ENCODE measurements at regions not wholly inside any gene's neighbourhood (a gene's known extent, or its start where the extent isn't known, plus 50 kb on each side); places are given as distances from the start of the nearest gene placed in this dataset.
A peak's percentile ranks its signal among the peaks of the same experiment; 100 is the strongest.

- no peak for DNase-seq
These were observed 76.9 kb downstream of the RHOB start for GRCh38 chr2:20523799-20524187.

DNA sequence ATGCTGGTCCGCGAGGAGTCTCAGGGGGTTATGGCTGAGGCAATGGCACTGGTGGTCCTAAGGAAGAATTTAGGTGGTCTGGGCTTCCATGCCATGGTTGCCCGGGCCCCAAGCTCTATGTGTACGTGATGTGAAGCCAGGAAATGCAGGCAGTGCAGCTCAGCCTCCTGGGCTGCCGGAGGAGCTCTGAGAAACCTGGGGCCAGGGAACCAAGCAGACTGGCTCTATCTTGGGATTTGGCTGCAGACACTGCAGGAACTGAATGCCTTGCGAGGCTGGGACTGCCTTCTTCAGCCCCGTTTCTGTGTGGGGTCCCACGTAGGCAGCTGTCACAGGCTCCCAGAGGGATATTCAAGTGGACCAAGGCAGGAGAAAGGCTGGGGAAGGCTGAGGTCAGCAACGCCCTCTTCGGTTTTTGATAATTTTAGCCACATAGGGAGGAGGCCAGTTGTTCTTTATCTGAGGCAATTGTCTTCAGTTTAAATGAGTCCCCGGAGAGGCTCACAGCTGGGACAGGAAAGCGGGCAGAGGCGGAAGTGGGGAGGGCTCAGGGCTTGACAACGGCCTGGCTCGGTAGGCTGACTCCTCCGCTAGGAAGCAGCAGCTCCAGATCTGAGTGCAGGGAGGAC lies 77.7 kb downstream of the RHOB start:
- DNase-seq = peak; percentile 55

DNA sequence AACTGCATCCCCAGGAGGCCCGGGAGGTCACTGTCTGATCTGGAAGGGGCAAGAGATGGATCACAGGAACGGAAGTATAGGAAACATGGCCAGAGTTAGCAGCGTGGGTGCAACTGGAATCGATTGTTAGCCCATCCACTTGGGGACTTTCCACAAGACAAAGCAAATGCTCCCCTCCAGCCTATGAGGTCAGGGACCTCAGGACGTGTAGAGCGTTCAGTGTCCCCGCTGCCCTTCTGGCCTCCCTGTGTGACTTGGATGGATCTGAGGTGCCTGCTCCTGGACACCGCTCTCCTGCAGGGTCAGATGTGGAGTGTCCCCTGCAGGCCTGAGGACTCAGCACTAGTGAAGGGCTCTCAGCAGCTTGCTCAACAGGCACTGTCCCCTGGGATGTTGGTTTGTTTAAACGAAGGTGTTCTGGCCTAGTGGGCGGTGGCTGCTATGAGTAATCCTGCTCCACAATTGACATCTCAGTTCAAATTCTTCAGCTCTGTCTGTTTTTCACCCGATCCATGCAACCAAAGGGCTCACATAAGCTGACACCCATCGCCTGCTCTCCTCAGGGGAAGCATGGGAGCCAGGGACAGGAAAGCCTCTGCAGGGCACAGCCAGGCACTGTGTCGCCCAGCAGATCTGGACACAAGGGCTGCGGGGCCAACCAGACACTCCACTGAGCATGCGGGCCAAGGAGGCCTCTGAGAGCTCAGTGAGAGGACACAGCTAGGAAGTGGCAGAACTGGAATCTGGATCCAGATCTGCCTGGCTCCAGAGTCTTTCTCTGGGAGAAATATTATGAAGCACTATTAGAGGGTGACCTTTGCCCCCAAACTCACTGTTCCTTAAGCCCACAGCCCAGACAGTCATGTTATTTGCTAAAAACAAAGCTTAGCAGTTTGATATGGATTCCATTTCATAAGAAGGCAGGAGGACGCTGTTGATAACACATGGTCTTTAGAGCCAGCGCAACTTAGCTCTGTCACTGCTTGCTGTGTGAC lies 78.5 kb downstream of the RHOB start:
- DNase-seq = no peak

DNA sequence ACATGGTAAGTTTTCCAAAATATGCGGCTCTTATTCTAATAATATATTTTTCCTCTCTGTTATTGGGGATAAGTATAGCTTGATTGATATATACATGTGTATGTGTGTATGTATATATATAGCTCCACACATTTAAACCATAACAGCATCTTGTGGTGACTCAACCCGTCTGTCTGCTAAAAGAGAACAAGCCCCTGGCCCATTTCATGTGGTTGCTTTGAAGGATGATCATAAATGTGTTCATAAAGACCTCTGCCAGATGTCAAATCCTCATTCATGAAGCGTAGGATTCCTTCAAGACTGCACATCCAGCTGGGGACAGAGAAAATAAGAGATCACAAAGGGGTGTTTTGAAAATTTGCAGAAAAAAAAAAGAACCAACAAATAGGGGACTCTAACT lies 79.3 kb downstream of the RHOB start:
- no peak for DNase-seq

- DNase-seq = no peak
These were observed 79.8 kb downstream of the RHOB start for GRCh38 chr2:20526708-20527107.

GRCh38 chr2:20528713-20529112 lies 81.8 kb downstream of the RHOB start:
- no peak for DNase-seq

DNA sequence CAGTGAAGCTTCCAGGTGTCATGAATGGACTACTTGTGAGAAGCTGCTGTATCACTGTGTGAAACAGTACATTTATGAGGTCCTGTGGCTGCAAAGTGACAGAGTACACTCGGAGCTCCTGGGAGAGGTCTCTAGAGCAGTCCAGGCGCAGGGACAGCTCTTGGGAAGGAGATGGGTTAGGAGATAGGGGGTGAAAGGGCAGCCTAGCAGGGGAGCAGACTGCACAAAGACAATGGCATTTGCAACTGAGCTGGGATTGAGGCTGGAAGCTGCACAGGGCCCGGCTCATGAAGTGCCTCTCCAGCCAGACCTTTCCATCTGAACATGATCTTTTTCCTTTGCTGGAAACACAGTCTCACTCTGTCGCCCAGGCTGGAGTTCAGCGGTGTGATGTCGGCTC lies 83.6 kb downstream of the RHOB start:
- DNase-seq = no peak

GRCh38 chr2:20531633-20532262 lies 84.9 kb downstream of the RHOB start:
- DNase-seq = no peak

- no peak for DNase-seq
These were observed 86.0 kb downstream of the RHOB start for GRCh38 chr2:20532634-20533437.

DNA sequence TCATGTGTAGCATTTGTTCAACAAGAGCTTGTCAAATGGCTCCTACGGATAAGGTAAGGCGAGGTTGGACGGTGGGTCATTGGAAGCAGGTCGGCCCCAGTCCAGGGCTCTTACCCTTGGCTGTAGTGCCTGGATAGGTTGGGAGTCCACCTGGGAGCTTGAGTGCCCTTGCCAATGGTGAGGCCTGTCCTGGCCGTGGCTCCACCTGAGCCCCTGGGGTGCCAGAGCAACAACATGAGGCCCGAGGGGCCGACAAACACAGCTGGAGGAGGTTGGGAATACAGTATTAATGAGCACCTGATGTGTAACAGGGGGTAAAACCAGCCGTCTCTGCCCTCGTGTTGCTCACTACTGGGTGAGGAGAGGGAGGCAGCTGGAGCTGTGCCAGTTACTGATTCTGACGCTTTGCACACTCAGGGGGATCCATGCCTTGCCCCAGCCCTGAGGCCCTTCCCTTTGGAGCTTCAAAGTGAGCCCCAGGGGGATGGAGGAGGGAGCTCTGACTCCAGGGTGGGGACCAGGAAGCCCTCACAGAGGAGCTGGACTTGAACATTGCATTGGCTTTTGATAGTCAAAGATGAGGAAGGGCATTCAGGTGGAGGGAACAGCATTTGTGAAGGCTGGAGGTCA lies 87.2 kb downstream of the RHOB start:
- no peak for DNase-seq

GRCh38 chr2:20534913-20535801 lies 88.3 kb downstream of the RHOB start:
- DNase-seq = no peak

- no peak for DNase-seq
These were observed 89.9 kb downstream of the RHOB start for GRCh38 chr2:20536619-20537422.

GRCh38 chr2:20537423-20538307 lies 90.8 kb downstream of the RHOB start:
- DNase-seq = no peak

DNA sequence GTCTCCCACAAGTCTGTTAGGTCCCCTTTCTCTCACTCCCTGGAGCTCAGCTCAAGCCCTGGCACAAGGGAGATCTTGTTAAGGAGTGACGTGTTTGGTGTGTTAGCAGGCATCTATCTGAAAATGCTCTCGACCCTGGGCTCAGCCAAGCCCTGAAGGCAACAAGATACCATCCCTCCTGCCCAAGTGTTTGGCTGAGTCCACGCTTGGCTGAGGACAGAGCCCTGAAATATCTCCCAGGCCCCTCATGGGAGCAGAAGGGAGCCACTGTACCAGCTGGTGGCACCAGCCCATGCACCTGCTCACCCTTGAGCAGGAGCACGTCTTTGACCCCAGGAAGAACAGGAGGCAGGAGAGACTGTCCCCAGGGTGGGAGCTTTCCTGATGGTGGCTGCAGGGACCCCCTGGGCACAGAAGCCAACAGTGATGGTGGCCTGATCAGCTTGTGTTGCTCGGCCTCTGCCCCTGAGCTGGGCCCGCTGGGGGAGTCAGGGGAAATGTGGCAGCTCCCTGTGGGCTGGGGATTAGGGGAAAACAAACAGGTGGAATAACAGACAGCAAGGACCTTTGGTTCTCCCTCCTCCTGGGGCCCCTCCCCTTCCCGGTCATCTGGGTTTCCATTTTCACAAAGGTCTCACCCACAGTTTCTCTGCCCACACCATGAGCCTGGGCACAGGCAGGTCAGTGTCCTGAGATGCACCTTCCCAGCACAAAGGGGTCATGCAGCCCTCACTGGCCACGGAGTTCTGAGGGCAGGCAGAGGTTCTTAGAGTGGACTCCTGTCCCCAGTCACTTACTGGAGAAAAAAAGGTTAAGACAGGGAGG lies 91.6 kb downstream of the RHOB start:
- DNase-seq = no peak

- no peak for DNase-seq
These were observed 92.4 kb downstream of the RHOB start for GRCh38 chr2:20539133-20539719.

DNA sequence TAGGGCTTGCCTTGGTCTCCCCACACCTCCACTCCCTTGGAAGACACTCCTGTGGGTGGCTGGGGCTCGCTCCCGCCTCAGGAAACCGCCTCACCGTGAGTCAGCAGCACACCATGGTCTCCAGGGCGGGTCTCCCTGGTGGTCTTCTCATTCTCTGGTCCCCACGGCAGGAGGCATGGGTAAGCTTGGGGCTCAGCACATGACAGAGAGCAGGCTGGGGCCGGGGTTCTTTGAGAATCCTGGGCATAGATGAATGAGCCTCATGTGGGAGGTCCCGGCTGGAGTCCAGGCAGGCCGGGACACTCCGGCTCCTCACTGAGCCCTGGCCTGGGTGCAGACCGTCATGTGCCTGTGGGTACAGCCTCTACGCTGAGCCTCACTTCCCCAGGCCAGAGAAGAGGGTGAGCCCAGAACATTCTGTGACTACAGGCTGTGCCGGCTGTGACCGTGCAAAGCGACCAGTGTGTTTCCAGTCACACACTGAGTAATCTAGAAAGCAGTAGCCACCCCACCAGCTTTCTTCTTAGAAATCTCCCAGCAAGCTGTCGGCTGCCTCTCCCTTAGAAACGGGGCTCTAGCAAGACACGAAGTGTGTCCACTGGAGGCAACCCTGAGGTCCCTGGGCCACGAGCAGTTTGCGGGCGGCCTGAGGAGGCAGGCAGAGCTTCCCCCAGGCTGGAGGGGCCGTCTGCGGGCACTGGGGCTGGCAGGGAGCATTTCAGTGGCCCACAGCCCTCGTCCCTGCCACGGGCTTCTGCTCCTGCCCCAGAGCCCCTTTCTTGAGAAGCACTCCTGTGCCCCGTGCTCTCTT lies 93.1 kb downstream of the RHOB start:
- DNase-seq = no peak
